HL-60 (cell line): ENCODE measurements at regions not wholly inside any gene's neighbourhood (a gene's known extent, or its start where the extent isn't known, plus 50 kb on each side); places are given as distances from the start of the nearest gene placed in this dataset.

Experiments
- DNase-seq, 2 experiments: peaks; one replicate each; pipeline ENCODE4 v3.0.0-alpha.2; 2010 to 2020; ENCODE audit warnings: low read depth in 1 of 2, low spot score in 1 of 2
- H3K27ac ChIP-seq: fragments of 250-450 bp; sonication (Bioruptor Pico); replicated peaks from 2 replicates; pipeline ENCODE4 v1.5.1; 2020; ENCODE audit warnings: mild to moderate bottlenecking, moderate library complexity
- H3K27me3 ChIP-seq: fragments of 250-450 bp; sonication (Bioruptor Pico); 2 replicates; pipeline ENCODE4 v1.5.1; 2021; ENCODE audit warnings: mild to moderate bottlenecking, moderate library complexity; ENCODE audit not compliant: insufficient read depth, poor library complexity, severe bottlenecking
- H3K4me3 ChIP-seq: replicated peaks from 2 replicates; pipeline ENCODE4 v1.5.1; 2011; ENCODE audit warnings: mild to moderate bottlenecking, control low read depth, low read length; ENCODE audit not compliant: insufficient read depth
- CTCF ChIP-seq: IDR thresholded peaks from one replicate; pipeline ENCODE4 v1.5.1; 2011; ENCODE audit warnings: low read length, control low read depth, inconsistent platforms; ENCODE audit not compliant: insufficient read depth
- GABPA ChIP-seq: IDR thresholded peaks from 2 replicates; pipeline ENCODE4 v1.6.1; 2012; ENCODE audit warnings: low read depth
- POLR2AphosphoS5 ChIP-seq: IDR thresholded peaks from 2 replicates; pipeline ENCODE4 v1.6.1; 2012; ENCODE audit warnings: low read depth
- SPI1 ChIP-seq: IDR thresholded peaks from 2 replicates; pipeline ENCODE4 v1.6.1; 2012; ENCODE audit warnings: low read depth, mild to moderate bottlenecking, borderline replicate concordance
- TF ChIP-seq, protein P1 (sequence below): IDR thresholded peaks from 2 replicates; pipeline ENCODE4 v1.6.1; 2012; ENCODE audit warnings: low read depth; ENCODE audit not compliant: insufficient replicate concordance

GRCh38 chr18:56374007-56374655 lies 264.3 kb downstream of the TXNL1 start:
- DNase-seq, result no peak
- no peak overlapping the region for H3K4me3 ChIP-seq
- TF ChIP-seq POLR2AphosphoS5, result no peak
- no peak for TF ChIP-seq CTCF
- no peak for TF ChIP-seq GABPA
- TF ChIP-seq, protein P1, sequence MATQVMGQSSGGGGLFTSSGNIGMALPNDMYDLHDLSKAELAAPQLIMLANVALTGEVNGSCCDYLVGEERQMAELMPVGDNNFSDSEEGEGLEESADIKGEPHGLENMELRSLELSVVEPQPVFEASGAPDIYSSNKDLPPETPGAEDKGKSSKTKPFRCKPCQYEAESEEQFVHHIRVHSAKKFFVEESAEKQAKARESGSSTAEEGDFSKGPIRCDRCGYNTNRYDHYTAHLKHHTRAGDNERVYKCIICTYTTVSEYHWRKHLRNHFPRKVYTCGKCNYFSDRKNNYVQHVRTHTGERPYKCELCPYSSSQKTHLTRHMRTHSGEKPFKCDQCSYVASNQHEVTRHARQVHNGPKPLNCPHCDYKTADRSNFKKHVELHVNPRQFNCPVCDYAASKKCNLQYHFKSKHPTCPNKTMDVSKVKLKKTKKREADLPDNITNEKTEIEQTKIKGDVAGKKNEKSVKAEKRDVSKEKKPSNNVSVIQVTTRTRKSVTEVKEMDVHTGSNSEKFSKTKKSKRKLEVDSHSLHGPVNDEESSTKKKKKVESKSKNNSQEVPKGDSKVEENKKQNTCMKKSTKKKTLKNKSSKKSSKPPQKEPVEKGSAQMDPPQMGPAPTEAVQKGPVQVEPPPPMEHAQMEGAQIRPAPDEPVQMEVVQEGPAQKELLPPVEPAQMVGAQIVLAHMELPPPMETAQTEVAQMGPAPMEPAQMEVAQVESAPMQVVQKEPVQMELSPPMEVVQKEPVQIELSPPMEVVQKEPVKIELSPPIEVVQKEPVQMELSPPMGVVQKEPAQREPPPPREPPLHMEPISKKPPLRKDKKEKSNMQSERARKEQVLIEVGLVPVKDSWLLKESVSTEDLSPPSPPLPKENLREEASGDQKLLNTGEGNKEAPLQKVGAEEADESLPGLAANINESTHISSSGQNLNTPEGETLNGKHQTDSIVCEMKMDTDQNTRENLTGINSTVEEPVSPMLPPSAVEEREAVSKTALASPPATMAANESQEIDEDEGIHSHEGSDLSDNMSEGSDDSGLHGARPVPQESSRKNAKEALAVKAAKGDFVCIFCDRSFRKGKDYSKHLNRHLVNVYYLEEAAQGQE, result no peak
- no peak for TF ChIP-seq SPI1
- H3K27me3 ChIP-seq, result no peaks in the 10 kb centered on the region
- H3K27ac ChIP-seq, result no peak overlapping the region

DNA sequence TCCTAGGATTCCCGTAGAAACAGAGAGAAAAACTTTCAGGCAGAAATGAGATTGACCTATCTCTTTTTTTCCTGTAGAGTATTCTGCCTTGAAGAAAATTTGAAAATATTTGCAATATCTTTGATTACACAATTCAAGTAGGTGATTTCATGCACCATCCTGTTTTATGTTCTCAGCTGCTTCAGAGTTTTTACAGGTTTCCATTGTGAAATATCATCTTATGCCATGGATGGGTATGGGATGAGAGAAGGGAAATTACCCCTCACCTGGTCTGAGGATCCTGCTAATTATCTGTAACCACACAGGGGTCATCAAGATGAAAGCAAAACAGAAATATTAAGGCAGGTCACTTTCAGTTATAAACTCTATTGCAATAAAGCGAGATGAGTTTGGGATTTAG lies 264.8 kb downstream of the TXNL1 start:
- H3K4me3 ChIP-seq, result no peak overlapping the region
- TF ChIP-seq POLR2AphosphoS5, result no peak
- DNase-seq, result no peak
- H3K27me3 ChIP-seq, result no peaks in the 10 kb centered on the region
- H3K27ac ChIP-seq, result no peak overlapping the region

DNA sequence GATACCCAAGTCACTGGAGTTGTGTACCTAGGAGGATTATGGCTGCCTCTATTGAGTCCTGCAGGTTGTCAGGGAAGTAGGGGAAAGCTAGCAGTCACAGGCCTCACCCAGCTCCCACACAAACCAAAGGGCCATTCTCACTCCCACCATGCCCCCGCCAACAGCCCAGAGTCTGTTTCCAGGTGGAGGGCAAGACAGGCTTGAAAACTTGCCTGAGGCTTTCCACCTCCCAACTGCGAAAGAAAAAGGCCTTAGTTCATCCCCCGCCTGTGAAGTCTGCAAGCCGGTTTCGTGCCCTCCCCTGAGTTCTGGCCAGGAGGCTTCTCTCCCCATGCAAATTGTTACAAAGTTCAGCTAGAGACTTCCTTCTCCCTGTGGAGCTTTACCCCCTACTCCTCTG lies 270.3 kb downstream of the TXNL1 start:
- Histone ChIP-seq H3K27me3 (no peaks in the 10 kb centered on the region), H3K27ac (no peak overlapping the region), H3K4me3 (no peak overlapping the region)
- no peak for DNase-seq
- TF ChIP-seq SPI1, result no peak
- TF ChIP-seq POLR2AphosphoS5, result no peak
- no peak for TF ChIP-seq CTCF
- TF ChIP-seq, protein P1, result no peak
- TF ChIP-seq GABPA, result no peak

DNA sequence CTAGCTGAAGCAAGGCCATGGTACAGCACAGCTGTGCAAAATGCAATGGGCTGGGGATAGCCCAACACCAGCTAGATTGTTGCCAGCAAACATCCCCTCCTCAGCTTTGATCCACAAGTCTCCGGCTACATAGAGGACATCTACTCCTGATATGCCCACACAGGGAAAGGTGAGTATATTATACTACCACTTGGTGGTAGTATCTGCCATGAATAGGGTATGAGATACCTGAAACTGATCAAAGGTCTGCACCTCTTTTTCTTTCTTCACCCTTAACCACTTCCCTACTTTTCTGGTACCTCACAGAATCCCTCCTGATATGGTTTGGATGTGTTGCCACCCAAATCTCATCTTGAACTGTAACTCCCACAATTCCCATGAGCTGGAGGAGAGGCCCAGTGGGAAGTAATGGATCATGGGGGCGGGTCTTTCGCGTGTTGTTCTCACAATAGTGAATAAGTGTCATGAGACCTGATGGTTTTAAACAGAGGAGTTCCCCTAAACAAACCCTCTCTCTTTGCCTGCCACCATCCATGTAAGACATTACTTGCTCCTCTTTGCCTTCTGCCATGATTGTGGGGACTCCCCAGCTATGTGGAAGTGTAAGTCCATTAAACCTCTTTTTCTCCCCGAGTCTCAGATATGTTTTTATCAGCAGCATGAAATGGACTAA lies 279.6 kb downstream of the TXNL1 start:
- Histone ChIP-seq H3K27ac (no peak overlapping the region), H3K4me3 (no peak overlapping the region), H3K27me3 (no peaks in the 10 kb centered on the region)
- DNase-seq, result peak in 1 of 2 experiments; percentile 20
- TF ChIP-seq POLR2AphosphoS5 (no peak), SPI1 (peak; percentile 45; the same call in 1 of the 2 replicates), GABPA (no peak)
